ENCODE measurements at regions not wholly inside any gene's neighbourhood (a gene's known extent, or its start where the extent isn't known, plus 50 kb on each side); places are given as distances from the start of the nearest gene placed in this dataset.

DNA sequence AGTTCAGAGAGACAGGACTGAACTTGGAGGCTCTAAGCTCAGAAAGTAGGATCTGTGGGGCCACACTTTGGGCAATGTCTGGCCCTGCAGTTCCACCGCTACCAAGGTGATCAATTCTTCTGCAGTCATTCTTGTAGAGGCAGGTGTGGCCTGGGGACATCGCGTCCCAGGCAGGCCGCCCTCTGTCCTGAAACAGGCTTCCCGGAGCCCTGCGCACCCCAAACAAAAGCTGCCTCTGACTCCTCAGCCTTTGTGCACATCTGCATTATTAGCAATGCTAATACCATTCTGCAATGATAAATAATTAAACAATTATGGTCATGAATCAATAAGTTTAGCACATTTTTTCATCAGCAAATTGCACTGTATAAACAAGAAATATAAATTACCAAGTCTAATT lies 160.2 kb downstream of the URI1 start:
- TF ChIP-seq POLR2A (IDR thresholded peaks at IDR 0.05; ENCODE audit: low read length): no peak
- no peak for TF ChIP-seq CHD2 (IDR thresholded peaks at IDR 0.05; ENCODE audit: low read length, partially characterized antibody)
- TF ChIP-seq MAFK (IDR thresholded peaks at IDR 0.05; ENCODE audit: partially characterized antibody): no peak
- TF ChIP-seq RFX5 (IDR thresholded peaks at IDR 0.05): no peak
- no peak for TF ChIP-seq ZC3H11A (IDR thresholded peaks at IDR 0.05)

All from A549 (cell line).